Stomach (tissue), 8 donors: ENCODE measurements at regions not wholly inside any gene's neighbourhood (a gene's known extent, or its start where the extent isn't known, plus 50 kb on each side); places are given as distances from the start of the nearest gene placed in this dataset.

ENCODE experiments used
- DNase-seq, 2 donors: peaks; one replicate each; pipeline versions ENCODE4 v3.0.0 to v3.0.0-alpha.2; 2013 to 2019
- H3K27ac ChIP-seq, 5 donors: fragments of 200-600 bp in 4 of 5; sonication (generic) in 4 of 5; one replicate each; pipeline ENCODE4 v1.5.1; 2013 to 2019; ENCODE audit warnings: mild to moderate bottlenecking in 1 of 5, moderate library complexity in 1 of 5
- H3K27me3 ChIP-seq, 3 donors: fragments of 200-600 bp; sonication (generic); one replicate each; pipeline ENCODE4 v1.5.1; 2017 to 2019; ENCODE audit warnings: mixed run types in 1 of 3
- H3K36me3 ChIP-seq, 4 donors: fragments of 200-600 bp; sonication (generic); 1 replicate in 3 of 4; 2 replicates in 1 of 4; pipeline ENCODE4 v1.5.1; 2016 to 2019
- H3K4me1 ChIP-seq, 4 donors: fragments of 200-600 bp; sonication (generic); one replicate each; pipeline ENCODE4 v1.5.1; 2016 to 2019
- H3K4me3 ChIP-seq, 4 donors: fragments of 200-600 bp; sonication (generic) in 3 of 4; one replicate each; pipeline ENCODE4 v1.5.1; 2016 to 2019; ENCODE audit warnings: mild to moderate bottlenecking in 1 of 4
- H3K9me3 ChIP-seq, 4 donors: fragments of 200-600 bp; sonication (generic); one replicate each; pipeline ENCODE4 v1.5.1; 2016 to 2019
- CTCF ChIP-seq, 7 experiments: fragments of 450-650 bp in 4 of 7; fragments of 200-600 bp in 3 of 7; sonication (generic) in 3 of 7; IDR thresholded peaks; one replicate each; pipeline ENCODE4 v1.5.1; 2016 to 2019; ENCODE audit warnings: antibody characterized with exemption in 7 of 7, control low read depth in 2 of 7, mild to moderate bottlenecking in 1 of 7
- EP300 ChIP-seq: sonication (generic); formaldehyde crosslinking; IDR thresholded peaks from one replicate; pipeline ENCODE4 v1.6.1; 2017; ENCODE audit warnings: antibody characterized with exemption
- POLR2A ChIP-seq, 4 donors: fragments of 450-650 bp; IDR thresholded peaks; one replicate each; pipeline ENCODE4 v1.6.1; 2016; ENCODE audit warnings: antibody characterized with exemption in 4 of 4, control low read depth in 2 of 4, mild to moderate bottlenecking in 1 of 4, moderate library complexity in 1 of 4
- POLR2AphosphoS5 ChIP-seq, 3 donors: sonication (generic); formaldehyde crosslinking; IDR thresholded peaks; one replicate each; pipeline ENCODE4 v1.6.1; 2016; ENCODE audit warnings: antibody characterized with exemption in 3 of 3
- WGBS, 5 donors: extraction: QIAGEN DNeasy Blood & Tissue Kit in 3 of 5; methylation state at CpG; one replicate each; pipeline versions ENCODE4 v1.1.5 to v1.1.7; 2013 to 2018; 5-methylcytosine and 5-hydroxymethylcytosine counted together
- intact Hi-C: fragments of 100-400 bp; cut with DNase I; formaldehyde crosslinking; loops from one replicate; pipeline ENCODE4 v1.15.1; 2023; ENCODE audit warnings: low total_unique reads
- donor health status: healthy with polysubstance abuse.
- donor health status: Bipolar disorder and iron deficiency.
- donor health status: healthy.

GRCh38 chr2:45316576-45317338 lies 294.3 kb downstream of the SRBD1 start:
- H3K4me3 ChIP-seq: no peak overlapping the region
- TF ChIP-seq POLR2A (IDR thresholded peaks at IDR 0.05): no peak
- TF ChIP-seq POLR2AphosphoS5 (IDR thresholded peaks at IDR 0.05): no peak
- no peak for TF ChIP-seq CTCF (IDR thresholded peaks at IDR 0.05)
- TF ChIP-seq EP300: no peak
- no peak for DNase-seq
- H3K4me1 ChIP-seq: no peaks in the 10 kb centered on the region
- no peak overlapping the region for H3K27ac ChIP-seq
- H3K9me3 ChIP-seq: no peaks in the 10 kb centered on the region
- intact Hi-C loops: no loop called here
- no peaks in the 10 kb centered on the region for H3K36me3 ChIP-seq
- WGBS, 5 donors: 86 to 92% (median 90%) methylated on average over 10 of the region's 10 CpGs
- H3K27me3 ChIP-seq: no peaks in the 10 kb centered on the region

DNA sequence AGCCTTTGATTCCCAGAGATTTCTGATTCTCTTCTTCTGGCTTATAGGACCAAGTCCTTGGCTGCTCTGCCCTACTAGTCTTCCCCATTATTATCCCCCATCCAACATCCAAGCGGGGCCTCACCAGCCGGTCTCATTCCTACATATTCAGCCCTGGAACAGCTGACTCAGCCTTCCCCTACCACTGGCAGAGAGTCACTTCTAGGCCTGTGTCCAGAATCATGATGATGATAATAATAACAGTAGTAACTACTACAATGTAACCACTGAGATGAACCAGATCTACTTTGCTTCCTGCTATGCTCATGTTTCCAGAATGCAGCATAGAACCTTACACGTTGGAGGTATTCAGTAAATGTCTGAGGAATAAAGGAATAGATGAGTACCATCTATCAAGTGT lies 295.2 kb downstream of the SRBD1 start:
- H3K4me1 ChIP-seq: no peaks in the 10 kb centered on the region
- H3K4me3 ChIP-seq: no peak overlapping the region
- intact Hi-C loops: no loop called here
- no peak overlapping the region for H3K27ac ChIP-seq
- 59 to 82% (median 73%) methylated on average over 3 of the region's 3 CpGs for WGBS, 5 donors
- no peaks in the 10 kb centered on the region for H3K27me3 ChIP-seq
- no peaks in the 10 kb centered on the region for H3K36me3 ChIP-seq
- peak in 1 of 2 donors; percentile 81 for DNase-seq
- no peaks in the 10 kb centered on the region for H3K9me3 ChIP-seq
- TF ChIP-seq POLR2A (IDR thresholded peaks at IDR 0.05) (no peak), EP300 (no peak), CTCF (IDR thresholded peaks at IDR 0.05) (no peak), POLR2AphosphoS5 (IDR thresholded peaks at IDR 0.05) (no peak)

DNA sequence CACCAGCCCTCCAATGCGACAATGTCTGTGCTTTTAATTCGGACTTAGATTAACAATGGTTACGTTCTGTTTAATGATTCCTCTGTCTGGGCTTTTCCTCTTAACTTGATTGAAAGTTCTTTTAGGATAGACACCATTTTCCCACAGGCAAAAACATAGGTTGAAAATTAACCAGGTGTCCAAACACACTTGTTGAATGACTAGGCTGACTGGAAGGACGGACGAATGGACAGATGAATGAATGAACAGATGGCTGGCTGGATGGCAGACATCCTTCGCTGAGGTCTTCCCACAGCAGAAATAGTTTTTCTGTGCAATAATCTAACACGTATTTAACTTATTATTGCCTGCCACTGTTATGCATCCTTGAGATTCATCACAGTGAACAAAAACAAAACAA lies 298.8 kb downstream of the SRBD1 start:
- DNase-seq: no peak
- H3K27ac ChIP-seq: no peak overlapping the region
- no peaks in the 10 kb centered on the region for H3K4me1 ChIP-seq
- H3K36me3 ChIP-seq: no peaks in the 10 kb centered on the region
- intact Hi-C loops: no loop called here
- TF ChIP-seq POLR2A (IDR thresholded peaks at IDR 0.05) (no peak), POLR2AphosphoS5 (IDR thresholded peaks at IDR 0.05) (no peak), CTCF (IDR thresholded peaks at IDR 0.05) (no peak), EP300 (no peak)
- H3K27me3 ChIP-seq: no peaks in the 10 kb centered on the region
- no peaks in the 10 kb centered on the region for H3K9me3 ChIP-seq
- no peak overlapping the region for H3K4me3 ChIP-seq
- WGBS, 5 donors: 46 to 70% (median 59%) methylated on average over 7 of the region's 7 CpGs

DNA sequence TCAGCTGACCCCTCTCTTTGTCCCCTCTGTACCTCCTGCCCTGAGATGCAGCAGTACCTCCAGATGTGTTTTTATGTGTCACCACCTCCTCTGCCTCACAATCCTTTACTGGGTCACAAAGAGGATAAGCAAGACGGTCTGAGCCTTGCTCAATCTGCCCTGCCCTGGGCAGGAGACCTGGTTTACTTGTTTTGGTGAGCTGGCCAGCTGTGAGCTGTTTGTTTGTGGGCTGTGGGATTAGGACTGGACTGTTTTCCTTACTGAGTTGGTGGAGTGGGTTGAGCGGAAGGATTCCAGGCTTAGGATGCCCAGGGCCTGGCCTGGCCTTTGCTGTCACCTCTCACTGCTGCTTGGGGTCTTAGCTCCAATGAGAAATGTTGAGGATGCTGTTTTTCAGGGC lies 299.5 kb downstream of the SRBD1 start:
- Histone ChIP-seq H3K4me3 (no peak overlapping the region), H3K9me3 (no peaks in the 10 kb centered on the region), H3K4me1 (no peaks in the 10 kb centered on the region), H3K27me3 (no peaks in the 10 kb centered on the region), H3K36me3 (no peaks in the 10 kb centered on the region), H3K27ac (no peak overlapping the region)
- no peak for DNase-seq
- intact Hi-C loops: no loop called here
- WGBS, 5 donors: 0 to 82% (median 73%) methylated on average over 1 to 2 of the region's 2 CpGs
- TF ChIP-seq POLR2AphosphoS5 (IDR thresholded peaks at IDR 0.05): no peak
- no peak for TF ChIP-seq EP300
- no peak for TF ChIP-seq CTCF (IDR thresholded peaks at IDR 0.05)
- no peak for TF ChIP-seq POLR2A (IDR thresholded peaks at IDR 0.05)
